ENCODE measurements at regions not wholly inside any gene's neighbourhood (a gene's known extent, or its start where the extent isn't known, plus 50 kb on each side); places are given as distances from the start of the nearest gene placed in this dataset.

DNA sequence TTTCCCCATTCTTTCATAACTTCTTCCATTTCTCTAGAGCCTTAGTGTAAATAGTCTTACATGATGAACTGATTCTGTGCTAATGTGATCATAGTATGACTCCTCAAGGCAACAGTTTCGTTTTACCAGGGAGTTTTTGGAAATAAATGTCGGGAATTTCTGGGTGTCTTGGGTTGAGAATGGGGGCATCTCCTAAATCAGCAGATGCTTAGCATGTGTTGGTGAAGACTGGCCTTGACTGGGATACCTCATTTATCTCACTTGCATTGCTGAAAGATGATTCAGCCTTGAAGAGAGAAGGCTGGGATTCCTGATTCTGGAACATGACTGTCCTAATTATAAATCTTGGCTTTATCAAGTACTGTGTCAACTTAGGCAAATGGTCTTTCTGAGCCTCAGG, 115.7 kb upstream of the C11orf87 start:
- TF ChIP-seq, protein P1, sequence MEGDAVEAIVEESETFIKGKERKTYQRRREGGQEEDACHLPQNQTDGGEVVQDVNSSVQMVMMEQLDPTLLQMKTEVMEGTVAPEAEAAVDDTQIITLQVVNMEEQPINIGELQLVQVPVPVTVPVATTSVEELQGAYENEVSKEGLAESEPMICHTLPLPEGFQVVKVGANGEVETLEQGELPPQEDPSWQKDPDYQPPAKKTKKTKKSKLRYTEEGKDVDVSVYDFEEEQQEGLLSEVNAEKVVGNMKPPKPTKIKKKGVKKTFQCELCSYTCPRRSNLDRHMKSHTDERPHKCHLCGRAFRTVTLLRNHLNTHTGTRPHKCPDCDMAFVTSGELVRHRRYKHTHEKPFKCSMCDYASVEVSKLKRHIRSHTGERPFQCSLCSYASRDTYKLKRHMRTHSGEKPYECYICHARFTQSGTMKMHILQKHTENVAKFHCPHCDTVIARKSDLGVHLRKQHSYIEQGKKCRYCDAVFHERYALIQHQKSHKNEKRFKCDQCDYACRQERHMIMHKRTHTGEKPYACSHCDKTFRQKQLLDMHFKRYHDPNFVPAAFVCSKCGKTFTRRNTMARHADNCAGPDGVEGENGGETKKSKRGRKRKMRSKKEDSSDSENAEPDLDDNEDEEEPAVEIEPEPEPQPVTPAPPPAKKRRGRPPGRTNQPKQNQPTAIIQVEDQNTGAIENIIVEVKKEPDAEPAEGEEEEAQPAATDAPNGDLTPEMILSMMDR (IDR thresholded peaks at IDR 0.05; ENCODE audit: low read depth, low read length): no peak
- no peak for DNase-seq (ENCODE audit: extremely low read depth, low read depth)

DNA sequence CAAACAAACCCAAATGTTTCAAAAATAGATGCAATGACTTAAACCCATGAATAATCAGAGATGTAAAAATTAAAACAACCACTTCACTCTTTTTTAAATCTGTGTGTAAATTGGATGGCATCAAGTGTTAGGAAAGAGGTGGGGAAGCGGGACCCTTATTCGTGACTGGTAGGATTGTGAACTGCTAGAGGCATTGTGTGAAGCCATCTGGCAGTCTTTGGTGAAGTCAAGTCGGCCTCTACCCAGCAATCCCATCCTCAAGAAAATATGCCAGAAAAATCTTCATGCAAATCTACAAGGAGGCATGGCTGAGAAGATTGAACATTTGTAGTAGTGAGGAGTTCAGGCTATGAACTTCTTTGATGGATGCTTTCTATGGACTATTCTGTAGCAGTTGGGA, 114.6 kb upstream of the C11orf87 start:
- no peak for DNase-seq (ENCODE audit: extremely low read depth, low read depth)
- TF ChIP-seq, protein P1 (IDR thresholded peaks at IDR 0.05; ENCODE audit: low read depth, low read length): no peak

GRCh38 chr11:109308551-109308950, 113.4 kb upstream of the C11orf87 start:
- TF ChIP-seq, protein P1 (IDR thresholded peaks at IDR 0.05; ENCODE audit: low read depth, low read length): no peak
- DNase-seq (ENCODE audit: extremely low read depth, low read depth): no peak

DNA sequence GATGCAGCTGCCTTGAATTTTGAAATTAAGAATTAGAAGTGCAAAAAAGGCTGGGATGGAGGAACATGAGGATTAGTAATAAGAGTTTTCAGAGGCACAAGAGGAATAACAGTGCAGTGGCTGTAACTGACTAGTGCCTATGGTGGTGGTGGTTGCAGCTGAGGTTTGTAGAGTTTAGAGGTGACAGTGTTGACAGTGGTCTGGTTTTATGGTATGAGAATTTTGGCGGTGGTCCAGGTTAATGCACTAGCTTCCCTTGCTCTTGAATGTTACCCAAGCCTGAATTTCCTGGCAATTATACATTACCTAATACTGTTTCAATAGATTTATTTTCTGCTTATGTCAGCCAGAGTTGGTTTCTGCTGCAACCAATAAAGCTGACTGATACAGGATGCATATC, 112.8 kb upstream of the C11orf87 start:
- no peak for DNase-seq (ENCODE audit: extremely low read depth, low read depth)
- TF ChIP-seq, protein P1 (IDR thresholded peaks at IDR 0.05; ENCODE audit: low read depth, low read length): no peak

DNA sequence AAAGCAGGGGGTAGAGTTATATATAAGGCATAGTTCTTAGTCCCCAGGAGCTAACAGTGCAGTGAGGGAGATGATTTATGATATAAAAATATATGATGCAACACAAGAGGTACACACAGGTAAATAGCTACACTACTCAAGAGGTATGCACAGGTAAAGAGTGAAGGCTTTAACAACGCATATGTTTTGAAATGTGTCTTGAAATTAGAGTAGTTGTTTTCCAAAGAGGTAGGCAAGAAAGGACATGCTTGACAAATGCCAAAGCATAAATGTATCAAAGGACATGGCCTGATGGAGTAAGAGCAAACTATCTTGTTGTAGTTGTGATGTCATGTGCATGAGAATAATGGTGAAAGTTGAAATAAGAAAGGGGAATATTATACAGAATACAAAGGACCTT, 104.3 kb upstream of the C11orf87 start:
- DNase-seq (ENCODE audit: extremely low read depth, low read depth): no peak
- TF ChIP-seq, protein P1 (IDR thresholded peaks at IDR 0.05; ENCODE audit: low read depth, low read length): no peak

GRCh38 chr11:109320595-109320994, 101.4 kb upstream of the C11orf87 start:
- no peak for DNase-seq (ENCODE audit: extremely low read depth, low read depth)
- TF ChIP-seq, protein P1 (IDR thresholded peaks at IDR 0.05; ENCODE audit: low read depth, low read length): no peak

DNA sequence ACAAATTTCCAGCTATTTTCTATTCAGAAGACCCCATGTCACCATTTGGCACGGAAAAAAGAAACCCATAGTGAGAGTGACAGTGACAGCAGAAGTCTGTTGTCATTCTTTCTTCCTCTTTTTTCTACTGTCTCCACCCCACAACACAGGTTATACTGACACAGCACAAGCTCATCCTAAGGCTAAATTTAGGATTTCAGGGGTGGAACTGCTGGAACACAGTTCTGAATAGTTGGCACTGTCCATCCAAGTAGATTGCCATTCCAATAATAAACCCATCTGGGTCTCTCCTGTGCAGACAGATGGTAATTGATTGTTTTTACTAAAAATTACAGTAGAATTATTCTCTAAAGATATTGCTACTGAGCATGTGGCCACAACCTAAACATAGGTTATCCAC, 95.2 kb upstream of the C11orf87 start:
- TF ChIP-seq, protein P1 (IDR thresholded peaks at IDR 0.05; ENCODE audit: low read depth, low read length): no peak
- no peak for DNase-seq (ENCODE audit: extremely low read depth, low read depth)
